Adipocyte (in vitro differentiated cells): ENCODE measurements at regions not wholly inside any gene's neighbourhood (a gene's known extent, or its start where the extent isn't known, plus 50 kb on each side); places are given as distances from the start of the nearest gene placed in this dataset.
A peak's percentile ranks its signal among the peaks of the same experiment; 100 is the strongest.
"Not testable (repeated sequence)": the region's sequence is repeated elsewhere in the genome, so short reads cannot be mapped to it uniquely, and the experiment has no call there.

Source experiments
- DNase-seq: peaks from one replicate; pipeline ENCODE4 v3.0.0-alpha.2; 2015; ENCODE audit warnings: low read depth
- H3K27me3 ChIP-seq: replicated peaks from 2 replicates; pipeline ENCODE4 v1.7.0; 2013; ENCODE audit warnings: mild to moderate bottlenecking, low read length, moderate library complexity; ENCODE audit not compliant: control insufficient read depth, insufficient read depth
- H3K36me3 ChIP-seq: 2 replicates; pipeline ENCODE4 v1.7.0; 2013; ENCODE audit warnings: low read length, mild to moderate bottlenecking, moderate library complexity; ENCODE audit not compliant: control insufficient read depth, insufficient read depth, severe bottlenecking
- H3K4me1 ChIP-seq: 2 replicates; pipeline ENCODE4 v1.7.0; 2013; ENCODE audit warnings: mild to moderate bottlenecking, low read length, moderate library complexity; ENCODE audit not compliant: control insufficient read depth, insufficient read depth
- H3K4me3 ChIP-seq: 2 replicates; pipeline ENCODE4 v1.7.0; 2013; ENCODE audit warnings: mild to moderate bottlenecking, low read length, moderate library complexity
- H3K9ac ChIP-seq: 2 replicates; pipeline ENCODE4 v1.7.0; 2013; ENCODE audit warnings: mild to moderate bottlenecking, low read length, moderate library complexity
- H3K9me3 ChIP-seq: 2 replicates; pipeline ENCODE4 v1.7.0; 2013; ENCODE audit warnings: mild to moderate bottlenecking, low read length, moderate library complexity; ENCODE audit not compliant: control insufficient read depth

DNA sequence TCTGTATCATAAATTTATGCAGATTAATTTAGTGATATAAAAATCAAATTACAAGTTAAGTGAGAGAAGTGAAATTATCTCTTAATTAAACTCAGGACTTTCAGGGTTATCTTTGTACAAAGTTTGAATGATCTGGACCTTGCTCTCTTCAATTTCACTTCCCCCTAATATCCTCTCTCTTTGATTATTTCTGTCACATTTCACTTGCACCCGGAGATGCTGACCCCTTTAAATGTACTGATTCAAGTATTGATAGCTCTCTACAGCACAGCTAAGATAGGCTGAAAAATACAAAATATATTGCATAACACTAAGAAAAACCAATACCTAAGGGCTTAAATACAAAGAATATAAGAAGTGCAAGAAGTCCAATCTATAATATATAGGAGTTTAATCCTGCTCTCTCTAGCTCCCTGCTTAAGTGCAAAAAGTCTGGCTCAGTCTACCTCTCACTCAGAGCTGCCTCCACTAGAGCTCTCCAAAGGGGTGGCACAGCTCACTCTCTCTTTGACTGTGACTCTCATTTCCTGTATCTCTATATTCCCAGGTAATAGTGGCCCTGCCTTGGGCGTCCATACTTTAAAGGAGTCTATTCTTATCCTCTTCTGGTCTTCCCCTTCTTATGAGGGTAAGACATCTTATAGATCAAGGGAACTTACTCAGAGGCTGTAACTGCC, 588.4 kb downstream of the RFPL4B start:
- Histone ChIP-seq H3K9me3 (no peaks in the 10 kb centered on the region), H3K4me1 (peaks cover 26% of the 10 kb centered on the region), H3K9ac (no peak overlapping the region), H3K27me3 (no peaks in the 10 kb centered on the region), H3K36me3 (no peaks in the 10 kb centered on the region), H3K4me3 (no peak overlapping the region)
- no peak for DNase-seq

DNA sequence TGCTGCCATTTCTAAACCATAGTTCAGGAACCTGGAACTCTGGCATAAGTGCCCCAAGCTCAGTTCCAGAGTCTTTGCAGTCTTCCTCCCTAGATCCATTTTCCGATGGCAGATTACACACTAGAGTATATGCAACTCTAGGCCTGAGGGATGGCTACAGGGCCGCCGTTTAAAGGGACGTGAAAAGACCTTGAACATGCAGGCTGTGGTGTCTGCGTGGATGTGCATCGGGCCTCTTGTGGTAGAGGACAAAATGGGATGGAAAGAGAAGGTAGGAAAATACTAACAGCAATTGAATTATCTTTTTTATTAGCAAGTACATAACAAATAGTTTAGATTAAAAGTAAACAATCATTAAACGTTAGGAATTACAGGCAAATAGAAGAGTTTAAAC, 588.9 kb downstream of the RFPL4B start:
- H3K27me3 ChIP-seq, result no peaks in the 10 kb centered on the region
- no peaks in the 10 kb centered on the region for H3K9me3 ChIP-seq
- H3K4me3 ChIP-seq, result no peak overlapping the region
- H3K36me3 ChIP-seq, result no peaks in the 10 kb centered on the region
- peaks cover 26% of the 10 kb centered on the region for H3K4me1 ChIP-seq
- no peak for DNase-seq
- no peak overlapping the region for H3K9ac ChIP-seq

- DNase-seq, result peak; percentile 76
- Histone ChIP-seq H3K27me3 (no peaks in the 10 kb centered on the region), H3K4me1 (peaks cover 26% of the 10 kb centered on the region), H3K9ac (no peak overlapping the region), H3K9me3 (no peaks in the 10 kb centered on the region), H3K36me3 (no peaks in the 10 kb centered on the region), H3K4me3 (no peak overlapping the region)
Observed at GRCh38 chr6:112936504-112936903, 589.4 kb downstream of the RFPL4B start.

GRCh38 chr6:112937690-112938089, 590.6 kb downstream of the RFPL4B start:
- not testable (repeated sequence) for H3K27me3 ChIP-seq, DNase-seq

DNA sequence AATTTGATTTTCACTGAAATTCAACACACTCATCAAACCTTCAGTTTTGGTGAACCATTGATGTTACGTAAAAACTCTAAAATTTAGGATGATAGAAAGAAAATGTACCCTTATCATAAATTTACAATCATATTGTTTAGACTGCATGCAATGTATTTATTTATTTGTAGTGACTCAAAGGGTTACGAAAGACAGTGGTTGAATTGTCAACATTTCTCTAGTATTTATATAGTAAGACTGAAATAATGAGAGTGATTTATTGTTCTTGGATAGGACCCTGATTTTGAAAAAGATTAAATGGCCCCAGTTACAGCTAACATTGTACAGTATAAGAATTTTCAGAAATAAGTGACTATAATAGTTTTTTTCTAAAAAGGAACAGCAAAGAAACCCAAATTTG, 591.5 kb downstream of the RFPL4B start:
- Histone ChIP-seq H3K9me3 (no peaks in the 10 kb centered on the region), H3K4me1 (peaks cover 22% of the 10 kb centered on the region)
- DNase-seq, result peak; percentile 42

More at GRCh38 chr6:112937690-112938089, 590.6 kb downstream of the RFPL4B start:
- H3K9ac ChIP-seq, H3K9me3 ChIP-seq, H3K36me3 ChIP-seq, H3K4me3 ChIP-seq: not testable (repeated sequence)
- peaks cover 22% of the 10 kb centered on the region for H3K4me1 ChIP-seq

GRCh38 chr6:112939563-112939962, 592.4 kb downstream of the RFPL4B start:
- H3K27me3 ChIP-seq, result no peaks in the 10 kb centered on the region
- no peak overlapping the region for H3K4me3 ChIP-seq
- H3K4me1 ChIP-seq, result peaks cover 14% of the 10 kb centered on the region
- no peaks in the 10 kb centered on the region for H3K36me3 ChIP-seq
- H3K9me3 ChIP-seq, result no peaks in the 10 kb centered on the region
- DNase-seq, result no peak
- no peak overlapping the region for H3K9ac ChIP-seq

More for the DNA sequence above, 591.5 kb downstream of the RFPL4B start:
- Histone ChIP-seq H3K36me3 (no peaks in the 10 kb centered on the region), H3K27me3 (no peaks in the 10 kb centered on the region), H3K9ac (no peak overlapping the region), H3K4me3 (no peak overlapping the region)

GRCh38 chr6:112941613-112942012, 594.5 kb downstream of the RFPL4B start:
- Histone ChIP-seq H3K27me3 (no peaks in the 10 kb centered on the region), H3K36me3 (no peaks in the 10 kb centered on the region), H3K9ac (no peak overlapping the region), H3K9me3 (no peaks in the 10 kb centered on the region), H3K4me3 (no peak overlapping the region), H3K4me1 (peaks cover 3% of the 10 kb centered on the region)
- peak; percentile 30 for DNase-seq

DNA sequence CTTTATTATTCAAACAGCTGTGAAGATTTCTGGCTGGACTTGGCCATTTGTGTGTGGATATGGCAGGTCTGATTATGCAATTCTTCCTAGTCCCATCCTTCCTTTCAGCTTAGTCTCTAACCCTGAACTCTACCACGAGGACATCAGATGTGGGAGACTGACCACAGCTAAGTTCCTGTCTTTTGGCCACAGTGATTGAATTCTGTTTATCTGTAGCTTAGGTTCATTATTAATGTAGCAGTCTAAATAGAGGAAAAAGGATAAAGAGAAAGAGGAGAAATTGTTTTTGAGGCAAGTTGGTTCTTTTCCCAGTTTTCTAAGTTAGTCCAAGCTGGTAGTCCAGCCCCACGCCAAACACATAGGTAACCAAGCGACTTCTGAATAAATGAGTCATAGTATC, 598.9 kb downstream of the RFPL4B start:
- Histone ChIP-seq H3K9ac (no peak overlapping the region), H3K27me3 (no peaks in the 10 kb centered on the region), H3K4me3 (no peak overlapping the region), H3K9me3 (no peaks in the 10 kb centered on the region), H3K36me3 (no peaks in the 10 kb centered on the region), H3K4me1 (no peaks in the 10 kb centered on the region)
- DNase-seq, result no peak

DNA sequence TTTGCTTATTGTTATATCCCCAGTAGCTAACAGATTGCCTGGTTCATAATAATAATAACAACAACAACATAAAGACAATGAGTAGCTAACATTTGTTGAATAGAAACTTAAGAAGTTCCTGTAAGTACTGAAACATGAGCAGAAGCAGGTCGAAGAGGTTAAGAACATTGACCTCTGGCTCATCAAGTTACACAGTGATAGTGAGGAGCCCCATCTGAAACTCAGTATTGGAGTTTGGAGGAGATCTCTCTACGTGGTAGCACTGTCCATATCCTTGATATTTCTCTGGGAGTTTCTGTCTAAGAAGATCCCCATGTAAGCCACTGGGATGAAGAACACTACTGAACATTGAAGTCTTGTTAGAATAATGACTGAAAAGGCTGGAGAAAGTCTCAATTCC, 600.4 kb downstream of the RFPL4B start:
- Histone ChIP-seq H3K27me3 (no peaks in the 10 kb centered on the region), H3K9ac (no peak overlapping the region), H3K9me3 (no peaks in the 10 kb centered on the region), H3K36me3 (no peaks in the 10 kb centered on the region), H3K4me1 (no peaks in the 10 kb centered on the region), H3K4me3 (no peak overlapping the region)
- DNase-seq, result no peak

- H3K9me3 ChIP-seq, result no peaks in the 10 kb centered on the region
- no peaks in the 10 kb centered on the region for H3K27me3 ChIP-seq
- H3K36me3 ChIP-seq, result no peaks in the 10 kb centered on the region
- H3K4me3 ChIP-seq, result no peak overlapping the region
- no peak overlapping the region for H3K9ac ChIP-seq
- peaks cover 5% of the 10 kb centered on the region for H3K4me1 ChIP-seq
- DNase-seq, result no peak
Observed at GRCh38 chr6:112951829-112952228, 604.7 kb downstream of the RFPL4B start.

DNA sequence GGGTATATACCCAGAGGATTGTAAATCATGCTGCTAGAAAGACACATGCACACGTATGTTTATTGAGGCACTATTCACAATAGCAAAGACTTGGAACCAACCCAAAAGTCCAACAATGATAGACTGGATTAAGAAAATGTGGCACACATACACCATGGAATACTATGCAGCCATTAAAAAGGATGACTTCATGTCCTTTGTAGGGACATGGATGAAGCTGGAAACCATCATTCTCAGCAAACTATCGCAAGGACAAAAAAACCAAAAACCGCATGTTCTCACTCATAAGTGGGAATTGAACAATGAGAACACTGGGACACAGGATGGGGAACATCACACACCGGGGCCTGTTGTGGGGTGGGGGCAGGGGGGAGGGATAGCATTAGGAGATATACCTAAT, 608.6 kb downstream of the RFPL4B start:
- not testable (repeated sequence) for DNase-seq, H3K4me3 ChIP-seq, H3K9me3 ChIP-seq, H3K9ac ChIP-seq, H3K27me3 ChIP-seq, H3K36me3 ChIP-seq
- H3K4me1 ChIP-seq, result peaks cover 13% of the 10 kb centered on the region
